Forelimb muscle (tissue), 1 donor: ENCODE measurements at regions not wholly inside any gene's neighbourhood (a gene's known extent, or its start where the extent isn't known, plus 50 kb on each side); places are given as distances from the start of the nearest gene placed in this dataset.

Source experiments
- DNase-seq: peaks from one replicate; pipeline ENCODE4 v3.0.0-alpha.2; 2013; ENCODE audit warnings: low read depth

- DNase-seq = no peak
Measured at GRCh38 chr5:39811381-39811780, 386.6 kb upstream of the DAB2 start.

DNA sequence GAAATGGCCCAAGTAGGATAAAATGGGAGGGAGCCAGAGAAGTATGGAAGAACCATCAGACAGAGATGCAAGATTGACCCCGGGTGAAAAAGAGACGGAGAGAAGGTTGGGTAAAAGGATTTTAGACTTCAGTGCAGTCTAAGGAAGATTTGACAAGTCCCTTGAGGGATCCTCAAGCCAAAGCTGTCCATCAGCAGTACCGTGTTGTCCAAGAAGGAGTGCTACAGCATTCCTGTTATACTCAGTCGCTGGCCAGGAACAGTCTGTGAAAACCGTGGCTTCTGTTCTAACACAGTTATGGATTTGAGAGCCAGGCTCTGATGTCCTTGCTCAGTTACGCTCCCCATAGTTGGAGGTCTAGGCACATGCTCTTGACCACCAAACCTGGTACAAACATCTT is 383.9 kb upstream of the DAB2 start:
- no peak for DNase-seq

- no peak for DNase-seq
Measured at GRCh38 chr5:39801306-39801705, 376.5 kb upstream of the DAB2 start.

GRCh38 chr5:39800042-39800601 is 375.3 kb upstream of the DAB2 start:
- DNase-seq = no peak

GRCh38 chr5:39799242-39799641 is 374.5 kb upstream of the DAB2 start:
- no peak for DNase-seq

GRCh38 chr5:39794513-39795210 is 369.9 kb upstream of the DAB2 start:
- no peak for DNase-seq

DNA sequence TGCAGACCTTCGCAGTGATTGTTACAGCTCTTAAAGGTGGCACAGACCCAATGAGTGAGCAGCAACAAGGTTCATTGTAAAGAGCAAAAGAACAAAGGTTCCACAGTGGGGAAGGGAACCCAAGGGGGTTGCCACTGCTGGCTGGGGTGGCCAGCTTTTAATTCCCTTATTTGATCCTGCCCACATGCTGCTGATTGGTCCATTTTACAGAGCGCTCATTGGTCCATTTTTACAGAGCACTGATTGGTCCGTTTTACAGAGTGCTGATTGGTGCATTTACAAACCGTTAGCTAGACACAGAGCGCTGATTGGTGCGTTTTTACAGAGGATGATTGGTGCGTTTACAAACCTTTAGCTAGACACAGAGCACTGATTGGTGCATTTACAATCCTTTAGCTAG is 360.6 kb upstream of the DAB2 start:
- no peak for DNase-seq

DNA sequence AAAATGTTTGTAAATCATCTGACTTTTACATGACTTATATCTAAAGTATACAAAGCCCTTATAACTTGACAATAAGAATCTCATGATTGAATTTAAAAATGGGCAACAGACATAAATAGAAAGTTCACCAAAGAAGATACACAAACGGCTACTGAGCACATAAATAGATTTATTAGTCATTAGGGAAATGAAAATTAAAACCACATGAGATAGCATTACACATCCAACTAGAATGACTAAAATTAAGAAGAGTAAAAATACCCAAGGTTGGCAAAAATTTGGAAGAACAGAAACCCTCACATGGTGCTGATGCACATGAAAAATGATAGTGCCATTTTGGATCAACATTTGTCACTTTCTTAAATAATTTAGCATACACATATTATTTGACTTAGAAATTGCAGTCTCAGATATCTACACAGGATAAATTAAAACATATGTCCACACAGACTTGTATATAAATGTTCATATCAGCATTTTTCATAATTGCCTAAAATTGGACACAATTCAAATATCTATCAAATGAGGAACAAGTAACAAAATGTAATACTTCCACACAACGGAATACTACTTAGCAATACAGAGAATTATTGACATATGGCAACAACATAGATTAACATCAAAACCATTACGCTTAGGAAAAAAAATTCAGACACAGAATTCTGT is 359.1 kb upstream of the DAB2 start:
- DNase-seq = no peak

- DNase-seq = no peak
Measured at GRCh38 chr5:39780347-39780746, 355.6 kb upstream of the DAB2 start.

GRCh38 chr5:39779831-39780230 is 355.1 kb upstream of the DAB2 start:
- DNase-seq = no peak

GRCh38 chr5:39775797-39776365 is 351.1 kb upstream of the DAB2 start:
- DNase-seq = no peak

DNA sequence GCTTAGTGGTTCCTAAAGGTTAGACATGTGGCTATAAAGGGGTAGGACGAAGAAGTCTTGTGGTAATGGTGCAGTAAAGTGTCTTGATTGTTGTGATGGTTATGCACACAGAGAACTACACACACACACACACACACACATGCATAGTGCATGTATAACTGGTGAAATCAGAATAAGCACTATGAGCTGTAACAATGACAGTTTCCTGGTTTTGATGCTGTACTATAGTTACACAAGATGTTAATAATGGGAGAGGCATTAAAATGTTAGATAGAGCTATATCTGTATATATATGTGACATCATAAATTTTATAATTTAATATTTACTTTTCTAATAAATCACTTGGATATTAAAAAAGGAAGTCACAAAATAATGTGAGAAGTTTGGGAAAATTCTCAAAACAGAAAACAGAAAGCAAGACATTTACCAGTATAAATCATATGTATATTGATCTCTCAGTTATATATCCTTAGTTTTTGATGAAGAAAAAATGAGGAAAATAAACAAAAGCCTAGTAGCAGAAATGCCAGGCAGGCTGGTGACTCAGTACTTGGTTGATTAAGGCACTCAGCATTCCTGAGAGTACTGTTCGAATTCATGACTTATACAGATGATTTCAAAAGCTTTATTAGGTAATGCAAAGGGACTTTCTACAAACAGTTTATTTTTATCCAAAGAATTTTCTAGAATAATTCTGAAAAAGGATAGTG is 350.5 kb upstream of the DAB2 start:
- no peak for DNase-seq

DNA sequence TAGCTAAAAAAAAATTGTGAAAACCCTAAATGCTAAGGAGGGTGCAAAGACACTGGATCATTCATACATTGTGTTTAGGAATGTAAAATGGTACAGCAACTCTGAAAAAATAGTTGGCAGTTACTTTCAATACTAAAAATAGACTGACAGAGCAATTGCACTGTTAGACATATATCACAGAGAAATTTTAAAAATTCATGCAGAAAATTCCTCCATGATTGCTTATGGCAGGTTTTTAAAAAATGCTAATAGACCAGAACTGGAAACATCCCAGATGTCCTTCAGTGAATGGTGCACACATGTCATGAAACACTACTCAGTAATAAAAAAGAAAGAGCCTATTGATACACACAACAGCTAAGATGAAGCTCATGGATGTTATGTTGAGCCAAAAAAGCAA is 349.8 kb upstream of the DAB2 start:
- no peak for DNase-seq

DNA sequence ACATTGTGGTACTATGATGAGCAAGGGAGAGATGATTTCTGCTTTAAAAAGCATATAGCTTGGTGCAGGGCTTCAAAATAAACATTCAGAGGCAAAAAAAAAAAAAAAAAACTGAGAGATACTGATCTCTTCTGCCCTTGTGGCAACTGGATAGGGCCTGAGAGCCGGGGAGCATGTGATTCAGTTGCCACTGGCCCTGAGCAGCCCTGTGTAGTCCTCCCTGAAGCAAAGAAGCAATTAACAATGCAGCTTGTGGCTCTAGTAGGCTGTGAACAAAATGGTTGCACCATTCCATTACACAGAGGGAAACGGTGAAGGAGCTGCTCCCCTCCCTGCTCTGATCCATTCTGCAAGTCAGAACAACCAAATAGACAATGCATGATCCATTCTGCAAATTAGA is 347.5 kb upstream of the DAB2 start:
- DNase-seq = no peak

- no peak for DNase-seq
Measured at GRCh38 chr5:39767916-39768315, 343.1 kb upstream of the DAB2 start.

GRCh38 chr5:39765366-39765765 is 340.6 kb upstream of the DAB2 start:
- no peak for DNase-seq

DNA sequence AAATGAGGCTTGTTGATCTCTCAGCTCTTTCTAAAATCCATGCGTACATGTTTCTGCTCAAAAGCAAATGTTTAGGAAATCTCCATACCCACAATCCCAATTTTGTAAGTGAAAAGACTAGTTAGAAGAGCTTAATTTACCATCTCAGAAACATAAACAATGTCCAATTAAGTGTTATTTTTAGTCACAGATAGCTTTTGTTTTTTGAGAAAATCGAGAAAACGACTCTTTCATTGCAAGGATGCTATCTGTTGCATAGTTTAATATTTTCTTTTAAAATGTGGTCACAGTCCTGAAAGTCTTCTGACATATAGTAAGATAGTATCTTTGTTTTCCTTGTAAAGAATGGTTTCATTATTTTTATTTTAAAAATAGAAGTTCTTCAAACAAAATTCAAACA is 338.0 kb upstream of the DAB2 start:
- DNase-seq = no peak

DNA sequence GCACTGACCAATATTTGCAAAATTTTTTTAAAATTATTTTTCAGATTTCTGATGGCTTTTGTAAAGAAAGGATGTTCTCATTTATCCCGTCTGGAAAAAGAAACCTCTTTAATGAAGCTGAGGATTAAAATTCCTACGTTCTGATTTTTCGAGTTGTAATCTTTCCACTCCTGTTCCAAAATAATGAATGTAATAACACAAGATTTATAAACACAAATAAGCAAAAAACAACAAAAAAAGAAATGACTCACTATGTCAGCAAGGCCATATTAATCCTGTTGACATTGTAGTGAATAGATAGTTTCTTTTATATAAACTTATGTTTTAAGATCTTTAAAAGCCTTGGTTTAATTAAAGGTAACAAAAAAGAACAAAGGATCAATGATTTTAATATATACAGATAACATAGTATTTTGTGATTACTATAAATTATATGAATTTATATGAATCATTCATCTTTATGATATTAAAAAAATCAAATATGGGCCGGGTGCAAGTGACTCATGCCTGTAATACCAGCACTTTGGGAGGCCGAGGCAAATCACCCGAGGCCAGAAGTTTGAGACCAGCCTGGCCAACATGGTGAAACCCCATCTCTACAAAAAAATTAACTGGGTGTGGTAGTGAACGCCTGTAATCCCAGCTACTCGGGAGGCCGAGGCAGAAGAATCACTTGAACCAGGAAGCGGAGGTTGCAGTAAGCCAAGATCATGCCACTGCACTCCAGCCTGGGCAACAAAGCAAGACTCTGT is 336.6 kb upstream of the DAB2 start:
- DNase-seq = no peak

DNA sequence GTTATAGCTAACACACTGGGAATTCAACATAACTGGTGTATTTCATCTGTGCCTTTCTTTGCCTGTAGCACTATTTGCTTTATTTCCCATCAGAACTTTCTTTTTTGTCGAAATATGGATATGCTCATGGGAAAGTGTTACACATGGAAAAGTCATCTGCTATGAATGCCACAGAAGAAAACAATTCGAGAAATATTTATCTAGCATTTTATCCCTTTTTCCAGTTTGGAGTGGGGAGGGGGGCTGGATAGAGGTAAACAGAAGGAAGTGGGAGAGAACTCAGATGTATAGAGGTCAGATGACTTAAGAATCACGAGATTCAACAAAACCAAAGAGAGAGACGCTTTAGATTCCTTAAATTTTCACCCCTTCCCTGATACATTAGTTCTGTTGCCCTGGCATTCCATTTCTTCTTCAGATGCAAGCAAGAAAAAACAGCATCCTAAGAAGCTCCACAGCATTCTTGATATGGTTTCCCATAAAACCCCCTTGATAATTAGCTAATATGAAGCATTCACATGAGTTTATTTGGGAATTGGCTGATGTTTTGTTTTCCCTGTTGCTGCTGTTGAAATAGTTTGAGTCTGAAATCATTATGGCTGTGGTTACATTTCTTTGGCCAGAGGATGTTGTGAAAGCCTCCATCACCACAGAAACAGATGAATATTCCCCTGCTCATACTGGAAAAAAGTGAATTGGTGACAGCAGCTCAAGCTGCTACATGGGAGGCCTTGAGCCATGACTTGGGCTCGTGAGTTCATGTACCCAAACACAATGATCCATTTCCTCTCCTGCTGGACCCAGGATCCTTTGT is 335.8 kb upstream of the DAB2 start:
- DNase-seq = peak; percentile 90

DNA sequence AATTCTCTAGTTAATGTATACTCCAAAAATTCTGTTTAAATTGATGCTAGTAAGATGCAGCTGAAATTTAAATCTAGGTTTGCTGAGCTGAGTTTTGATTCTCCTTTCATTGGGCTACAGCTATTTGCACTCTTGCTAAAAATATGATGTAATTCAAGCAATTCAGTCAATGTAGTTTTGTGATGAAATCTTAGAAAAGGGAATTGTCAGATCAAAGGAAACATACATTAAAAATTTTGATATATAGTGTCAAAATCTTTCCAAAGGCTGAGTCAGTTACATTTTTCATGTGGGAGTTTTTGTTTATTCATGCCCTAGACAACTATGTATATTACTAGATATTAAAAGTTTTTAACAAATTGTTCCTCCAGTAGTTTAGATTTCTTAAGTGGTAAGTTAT is 334.9 kb upstream of the DAB2 start:
- DNase-seq = no peak

DNA sequence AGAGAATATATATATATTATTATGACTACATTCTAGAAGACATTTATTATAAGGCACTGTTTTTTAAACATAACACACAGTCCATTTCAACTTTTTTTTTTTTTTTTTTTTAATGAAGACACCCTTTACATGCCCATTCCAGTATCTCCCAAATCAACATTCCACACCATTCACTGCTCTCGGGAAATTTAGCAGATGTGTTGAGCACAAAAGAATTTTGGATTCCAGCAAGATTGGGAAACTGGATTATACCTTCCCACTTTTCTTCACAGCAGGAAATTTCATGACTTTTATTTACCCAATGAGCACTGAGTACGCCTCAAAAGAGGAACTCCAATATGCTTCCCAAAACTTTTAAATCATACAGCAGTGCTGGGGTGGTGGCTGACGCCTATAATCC is 333.6 kb upstream of the DAB2 start:
- no peak for DNase-seq
